ENCODE measurements at regions not wholly inside any gene's neighbourhood (a gene's known extent, or its start where the extent isn't known, plus 50 kb on each side); places are given as distances from the start of the nearest gene placed in this dataset.

DNA sequence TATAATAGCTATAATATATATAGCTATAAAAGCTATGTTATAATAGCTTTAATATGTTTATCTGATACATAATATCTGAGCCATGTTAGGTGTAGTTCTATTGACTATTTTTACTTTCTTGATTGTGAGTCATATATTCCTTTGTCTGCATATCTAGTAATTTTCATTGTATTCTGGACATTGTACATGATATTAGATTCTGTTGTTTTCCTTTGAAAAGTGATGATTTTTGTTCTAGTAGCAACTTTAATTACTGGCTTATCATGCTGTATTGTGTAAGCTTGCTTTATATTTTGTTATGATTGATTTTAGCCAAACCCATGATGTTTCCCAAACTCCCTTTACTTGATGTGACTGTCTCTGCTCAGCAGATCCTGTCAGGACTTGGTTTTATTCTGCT lies 125.7 kb upstream of the TCF4 start:
- Mint-ChIP-seq H3K27ac (no peak overlapping the region), H3K27me3 (no peaks in the 10 kb centered on the region), H3K9me3 (peaks cover 21% of the 10 kb centered on the region), H3K36me3 (ENCODE audit: low read depth) (peaks cover 4% of the 10 kb centered on the region), H3K4me1 (no peaks in the 10 kb centered on the region), H3K4me3 (no peak overlapping the region)
- ATAC-seq (ENCODE audit: low read depth) (no peak), DNase-seq (no peak)
- TF ChIP-seq, protein P1, sequence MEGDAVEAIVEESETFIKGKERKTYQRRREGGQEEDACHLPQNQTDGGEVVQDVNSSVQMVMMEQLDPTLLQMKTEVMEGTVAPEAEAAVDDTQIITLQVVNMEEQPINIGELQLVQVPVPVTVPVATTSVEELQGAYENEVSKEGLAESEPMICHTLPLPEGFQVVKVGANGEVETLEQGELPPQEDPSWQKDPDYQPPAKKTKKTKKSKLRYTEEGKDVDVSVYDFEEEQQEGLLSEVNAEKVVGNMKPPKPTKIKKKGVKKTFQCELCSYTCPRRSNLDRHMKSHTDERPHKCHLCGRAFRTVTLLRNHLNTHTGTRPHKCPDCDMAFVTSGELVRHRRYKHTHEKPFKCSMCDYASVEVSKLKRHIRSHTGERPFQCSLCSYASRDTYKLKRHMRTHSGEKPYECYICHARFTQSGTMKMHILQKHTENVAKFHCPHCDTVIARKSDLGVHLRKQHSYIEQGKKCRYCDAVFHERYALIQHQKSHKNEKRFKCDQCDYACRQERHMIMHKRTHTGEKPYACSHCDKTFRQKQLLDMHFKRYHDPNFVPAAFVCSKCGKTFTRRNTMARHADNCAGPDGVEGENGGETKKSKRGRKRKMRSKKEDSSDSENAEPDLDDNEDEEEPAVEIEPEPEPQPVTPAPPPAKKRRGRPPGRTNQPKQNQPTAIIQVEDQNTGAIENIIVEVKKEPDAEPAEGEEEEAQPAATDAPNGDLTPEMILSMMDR (IDR thresholded peaks at IDR 0.05) = no peak
- ChIA-PET POLR2A (no interaction called here), CTCF (no interaction called here)
- intact Hi-C loops (cut with micrococcal nuclease) = no loop called here

DNA sequence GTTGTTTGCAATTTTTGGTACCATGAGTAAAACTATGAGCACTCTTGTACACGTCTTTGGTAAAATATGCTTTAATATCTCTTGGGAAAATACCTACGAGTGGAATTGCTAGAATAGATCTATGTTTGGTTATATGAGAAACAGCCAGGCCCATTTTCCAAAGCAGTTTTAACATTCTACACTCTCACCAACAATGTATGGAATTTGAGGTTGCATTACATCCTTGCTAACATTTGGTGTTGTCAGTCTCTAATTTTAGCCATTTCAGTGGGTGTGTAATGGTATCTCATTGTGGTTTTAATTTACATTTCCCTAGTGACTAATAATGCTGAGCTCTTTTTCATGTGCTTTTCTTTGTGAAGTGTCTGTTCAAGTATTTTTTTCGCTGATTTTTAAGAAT lies 118.9 kb upstream of the TCF4 start:
- intact Hi-C loops (cut with micrococcal nuclease) = no loop called here
- ChIA-PET CTCF (no interaction called here), POLR2A (no interaction called here)
- Mint-ChIP-seq H3K27ac (no peak overlapping the region), H3K4me3 (no peak overlapping the region), H3K27me3 (no peaks in the 10 kb centered on the region), H3K36me3 (ENCODE audit: low read depth) (no peaks in the 10 kb centered on the region), H3K9me3 (peaks cover 14% of the 10 kb centered on the region), H3K4me1 (no peaks in the 10 kb centered on the region)
- DNase-seq (no peak), ATAC-seq (ENCODE audit: low read depth) (no peak)
- TF ChIP-seq, protein P1 (IDR thresholded peaks at IDR 0.05) = no peak

DNA sequence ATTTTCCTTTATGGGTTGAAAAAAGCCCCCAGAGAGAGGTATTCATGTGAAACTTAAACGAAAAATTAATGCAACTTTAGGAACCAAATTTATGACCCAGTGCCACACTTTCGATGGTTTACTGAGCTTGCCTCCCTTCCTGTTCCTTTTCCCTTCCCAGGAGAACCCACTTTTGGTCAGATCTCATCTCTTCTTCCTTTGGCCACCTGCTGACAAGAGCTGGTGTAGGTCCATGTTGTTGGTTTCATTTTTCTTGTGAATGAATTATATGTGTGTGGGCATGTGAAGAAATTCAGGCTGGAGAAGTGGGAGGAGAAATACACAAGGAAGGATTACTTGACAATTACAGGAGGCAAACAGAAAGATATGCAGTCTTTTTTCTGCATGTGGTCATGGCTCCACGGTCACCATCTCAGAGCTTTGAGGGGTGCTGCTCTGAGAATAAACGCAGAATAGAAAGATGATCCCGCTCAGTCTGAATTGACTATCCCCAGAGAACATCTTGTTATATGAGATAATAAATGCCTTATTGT lies 111.3 kb upstream of the TCF4 start:
- no peak for DNase-seq
- peaks cover 7% of the 10 kb centered on the region for H3K9me3 Mint-ChIP-seq
- no peak overlapping the region for H3K4me3 Mint-ChIP-seq
- intact Hi-C loops (cut with micrococcal nuclease) = no loop called here
- CTCF ChIA-PET = no interaction called here
- no peaks in the 10 kb centered on the region for H3K36me3 Mint-ChIP-seq (ENCODE audit: low read depth)
- no peaks in the 10 kb centered on the region for H3K27me3 Mint-ChIP-seq
- no peak overlapping the region for H3K27ac Mint-ChIP-seq
- no peaks in the 10 kb centered on the region for H3K4me1 Mint-ChIP-seq
- POLR2A ChIA-PET = no interaction called here
- no peak for ATAC-seq (ENCODE audit: low read depth)
- TF ChIP-seq, protein P1 (IDR thresholded peaks at IDR 0.05) = no peak

DNA sequence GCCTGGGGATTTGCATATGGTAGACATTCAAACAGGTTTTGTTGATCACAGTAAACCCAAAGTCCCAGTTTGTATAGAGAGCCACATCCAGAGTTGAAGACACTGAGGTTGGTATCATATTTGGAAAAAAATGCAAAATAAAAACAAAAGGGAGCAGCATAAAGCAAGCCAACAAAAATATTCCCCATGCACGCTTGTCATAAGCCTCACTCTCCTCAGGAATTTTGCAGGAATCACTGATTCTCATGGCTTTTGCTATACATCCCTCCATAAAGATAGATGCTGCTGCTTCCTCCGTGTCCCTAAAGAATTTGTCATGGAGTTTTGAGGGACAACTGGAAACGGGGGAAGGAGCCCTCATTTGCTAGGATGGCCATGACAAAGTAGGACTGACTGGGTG lies 108.8 kb upstream of the TCF4 start:
- H3K9me3 Mint-ChIP-seq = peaks cover 2% of the 10 kb centered on the region
- no peaks in the 10 kb centered on the region for H3K36me3 Mint-ChIP-seq (ENCODE audit: low read depth)
- no peaks in the 10 kb centered on the region for H3K4me1 Mint-ChIP-seq
- POLR2A ChIA-PET = no interaction called here
- TF ChIP-seq, protein P1 (IDR thresholded peaks at IDR 0.05) = no peak
- no peak for ATAC-seq (ENCODE audit: low read depth)
- no peak overlapping the region for H3K27ac Mint-ChIP-seq
- no peaks in the 10 kb centered on the region for H3K27me3 Mint-ChIP-seq
- no peak for DNase-seq
- no peak overlapping the region for H3K4me3 Mint-ChIP-seq
- CTCF ChIA-PET = no interaction called here
- intact Hi-C loops (cut with micrococcal nuclease) = no loop called here

DNA sequence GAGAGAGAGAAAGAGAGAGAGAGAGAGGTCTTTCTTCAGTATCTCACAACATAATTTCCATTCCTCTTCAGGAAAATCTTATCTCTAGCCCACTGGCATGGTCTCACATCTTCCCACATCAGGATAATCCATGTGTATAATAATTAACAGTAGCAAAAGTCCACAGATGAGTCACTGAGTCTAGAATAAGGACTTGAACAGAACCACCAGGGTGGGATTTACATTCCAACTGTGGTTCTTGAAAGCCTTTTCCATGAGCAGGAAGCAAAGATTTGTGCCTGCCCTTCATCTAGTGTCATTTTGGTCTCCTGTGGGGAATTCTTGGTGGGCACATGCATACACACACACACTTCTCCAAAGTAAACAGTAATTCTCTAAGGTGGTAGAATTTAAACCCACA lies 107.1 kb upstream of the TCF4 start:
- H3K36me3 Mint-ChIP-seq (ENCODE audit: low read depth) = no peaks in the 10 kb centered on the region
- no peaks in the 10 kb centered on the region for H3K4me1 Mint-ChIP-seq
- H3K27ac Mint-ChIP-seq = no peak overlapping the region
- H3K4me3 Mint-ChIP-seq = no peak overlapping the region
- H3K9me3 Mint-ChIP-seq = no peaks in the 10 kb centered on the region
- DNase-seq = no peak
- ATAC-seq (ENCODE audit: low read depth) = no peak
- intact Hi-C loops (cut with micrococcal nuclease) = no loop called here
- TF ChIP-seq, protein P1 (IDR thresholded peaks at IDR 0.05) = no peak
- ChIA-PET CTCF (no interaction called here), POLR2A (no interaction called here)
- H3K27me3 Mint-ChIP-seq = no peaks in the 10 kb centered on the region

All from activated B cell treated with CpG ODN at 0.5 μM for 24 hours (primary cell).